ENCODE measurements at regions not wholly inside any gene's neighbourhood (a gene's known extent, or its start where the extent isn't known, plus 50 kb on each side); places are given as distances from the start of the nearest gene placed in this dataset.

- no peak for DNase-seq (ENCODE audit: low spot score)
- intact Hi-C loops (cut with DNase I): no loop called here
These were observed 174.2 kb downstream of the MID1IP1 start for GRCh38 chrX:38975368-38975942.

- no peak for DNase-seq (ENCODE audit: low spot score)
- intact Hi-C loops (cut with DNase I): loop anchor here (5.0 kb wide), 1 partner anchor 180 kb away; the partner anchor contains the start of gene MID1IP1
These were observed 181.1 kb downstream of the MID1IP1 start for GRCh38 chrX:38982370-38982769.

- no peak for DNase-seq (ENCODE audit: low spot score)
- intact Hi-C loops (cut with DNase I): loop anchor here (5.0 kb wide), 1 partner anchor 181 kb away; the partner anchor contains the start of gene MID1IP1
These were observed 181.6 kb downstream of the MID1IP1 start for GRCh38 chrX:38982843-38983242.

GRCh38 chrX:38985375-38985774 is 184.1 kb downstream of the MID1IP1 start:
- DNase-seq (ENCODE audit: low spot score): no peak
- intact Hi-C loops (cut with DNase I): no loop called here

GRCh38 chrX:38985945-38986344 is 184.7 kb downstream of the MID1IP1 start:
- intact Hi-C loops (cut with DNase I): no loop called here
- DNase-seq (ENCODE audit: low spot score): no peak

GRCh38 chrX:38986586-38986985 is 185.3 kb downstream of the MID1IP1 start:
- intact Hi-C loops (cut with DNase I): no loop called here

GRCh38 chrX:38987198-38987651 is 186.0 kb downstream of the MID1IP1 start:
- intact Hi-C loops (cut with DNase I): no loop called here
- no peak for DNase-seq (ENCODE audit: low spot score)

More at GRCh38 chrX:38986586-38986985, 185.3 kb downstream of the MID1IP1 start:
- no peak for DNase-seq (ENCODE audit: low spot score)

GRCh38 chrX:38988301-38988700 is 187.0 kb downstream of the MID1IP1 start:
- no peak for DNase-seq (ENCODE audit: low spot score)
- intact Hi-C loops (cut with DNase I): no loop called here

- intact Hi-C loops (cut with DNase I): no loop called here
- DNase-seq (ENCODE audit: low spot score): no peak
These were observed 187.8 kb downstream of the MID1IP1 start for GRCh38 chrX:38989076-38989475.

- no peak for DNase-seq (ENCODE audit: low spot score)
- intact Hi-C loops (cut with DNase I): no loop called here
These were observed 190.6 kb downstream of the MID1IP1 start for GRCh38 chrX:38991656-38992440.

GRCh38 chrX:38992441-38993096 is 191.3 kb downstream of the MID1IP1 start:
- DNase-seq (ENCODE audit: low spot score): no peak
- intact Hi-C loops (cut with DNase I): no loop called here

- intact Hi-C loops (cut with DNase I): no loop called here
- DNase-seq (ENCODE audit: low spot score): no peak
These were observed 192.2 kb downstream of the MID1IP1 start for GRCh38 chrX:38993500-38993899.

- DNase-seq (ENCODE audit: low spot score): no peak
- intact Hi-C loops (cut with DNase I): no loop called here
These were observed 197.8 kb downstream of the MID1IP1 start for GRCh38 chrX:38999099-38999498.

- no peak for DNase-seq (ENCODE audit: low spot score)
- intact Hi-C loops (cut with DNase I): loop anchor here (10.0 kb wide), 1 partner anchor 65 kb away; no protein-coding TSS in a partner anchor
These were observed 198.9 kb downstream of the MID1IP1 start for GRCh38 chrX:38999967-39000745.

- DNase-seq (ENCODE audit: low spot score): no peak
- intact Hi-C loops (cut with DNase I): loop anchor here (10.0 kb wide), 1 partner anchor 64 kb away; no protein-coding TSS in a partner anchor
These were observed 199.5 kb downstream of the MID1IP1 start for GRCh38 chrX:39000802-39001201.

- intact Hi-C loops (cut with DNase I): loop anchor here (10.0 kb wide), 1 partner anchor 62 kb away; no protein-coding TSS in a partner anchor
- no peak for DNase-seq (ENCODE audit: low spot score)
These were observed 201.2 kb downstream of the MID1IP1 start for GRCh38 chrX:39002466-39002865.

- intact Hi-C loops (cut with DNase I): loop anchor here (10.0 kb wide), 1 partner anchor 56 kb away; no protein-coding TSS in a partner anchor
- DNase-seq (ENCODE audit: low spot score): no peak
These were observed 207.3 kb downstream of the MID1IP1 start for GRCh38 chrX:39008549-39008948.

- intact Hi-C loops (cut with DNase I): no loop called here
- DNase-seq (ENCODE audit: low spot score): no peak
These were observed 210.4 kb downstream of the MID1IP1 start for GRCh38 chrX:39011454-39012221.

- intact Hi-C loops (cut with DNase I): no loop called here
- no peak for DNase-seq (ENCODE audit: low spot score)
These were observed 211.4 kb downstream of the MID1IP1 start for GRCh38 chrX:39012621-39013111.

Measured in cardiac septum (tissue), 1 donor.